ENCODE measurements at regions not wholly inside any gene's neighbourhood (a gene's known extent, or its start where the extent isn't known, plus 50 kb on each side); places are given as distances from the start of the nearest gene placed in this dataset.
A peak's percentile ranks its signal among the peaks of the same experiment; 100 is the strongest.

- FAIRE-seq (no peak), DNase-seq (ENCODE audit: insufficient read length, low spot score) (no peak)
- TF ChIP-seq CTCF (IDR thresholded peaks at IDR 0.05; ENCODE audit: insufficient read depth, missing control alignments), result no peak
Observed at GRCh38 chr12:91307957-91308670, 125.5 kb upstream of the DCN start.

GRCh38 chr12:91290354-91290753 lies 107.7 kb upstream of the DCN start:
- TF ChIP-seq CTCF (IDR thresholded peaks at IDR 0.05; ENCODE audit: insufficient read depth, missing control alignments), result no peak
- DNase-seq (ENCODE audit: insufficient read length, low spot score) (no peak), FAIRE-seq (no peak)

DNA sequence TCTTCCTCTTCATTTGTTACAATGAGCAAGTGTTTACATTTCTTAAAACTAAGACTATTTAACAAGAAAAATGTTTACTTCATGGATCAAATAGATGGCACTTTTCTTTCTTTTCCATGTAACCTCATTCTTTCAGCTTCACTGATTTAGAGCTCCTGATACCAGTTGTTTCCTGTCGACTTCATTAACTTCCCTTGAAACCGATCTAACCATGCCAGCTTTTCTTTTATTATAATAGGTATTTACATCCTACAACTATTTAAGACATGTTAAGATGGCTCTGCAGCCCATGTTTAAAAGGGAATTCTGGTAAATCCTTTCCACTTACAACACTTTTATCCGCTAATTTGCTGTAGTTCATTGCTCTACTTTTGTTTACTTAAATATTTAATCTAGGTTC lies 107.3 kb upstream of the DCN start:
- no peak for TF ChIP-seq CTCF (IDR thresholded peaks at IDR 0.05; ENCODE audit: insufficient read depth, missing control alignments)
- DNase-seq (ENCODE audit: insufficient read length, low spot score) (no peak), FAIRE-seq (no peak)

DNA sequence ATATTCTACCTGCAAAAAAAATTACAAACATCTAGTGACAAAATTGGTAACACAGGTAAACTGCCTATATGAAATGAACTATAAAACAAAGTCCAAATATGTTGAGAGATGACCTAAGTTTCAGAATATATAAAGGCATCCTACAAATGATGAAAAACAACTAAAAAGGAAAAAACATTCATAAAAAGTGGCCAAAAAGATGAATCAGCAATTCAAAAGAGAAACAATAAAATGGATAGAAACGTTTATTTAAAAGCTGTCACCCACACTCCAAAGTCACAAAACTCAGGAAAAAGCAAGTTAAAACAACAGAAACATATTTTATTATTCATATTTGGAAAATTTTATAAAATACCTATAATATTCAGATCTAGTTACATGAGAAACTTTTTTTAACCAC lies 106.5 kb upstream of the DCN start:
- DNase-seq (ENCODE audit: insufficient read length, low spot score) (no peak), FAIRE-seq (no peak)
- no peak for TF ChIP-seq CTCF (IDR thresholded peaks at IDR 0.05; ENCODE audit: insufficient read depth, missing control alignments)

DNA sequence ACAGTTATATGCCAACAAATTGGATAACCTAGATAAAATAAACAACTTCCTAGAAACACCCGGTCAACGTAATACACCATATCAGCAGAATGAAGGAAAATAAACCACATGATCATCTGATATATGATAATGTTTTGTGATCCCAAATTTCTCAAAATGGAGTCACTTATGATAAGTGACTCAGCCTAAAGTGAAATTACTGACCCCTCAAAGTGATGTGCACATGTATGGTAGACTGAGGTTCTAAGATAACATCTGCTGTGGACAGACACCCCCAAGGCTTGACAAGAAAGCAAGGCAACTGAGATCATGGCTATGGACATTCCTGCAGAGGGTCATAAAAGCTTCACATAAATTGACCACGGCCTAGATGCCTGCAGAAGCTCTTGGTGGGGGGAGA lies 105.1 kb upstream of the DCN start:
- no peak for DNase-seq (ENCODE audit: insufficient read length, low spot score)
- no peak for TF ChIP-seq CTCF (IDR thresholded peaks at IDR 0.05; ENCODE audit: insufficient read depth, missing control alignments)
- FAIRE-seq, result no peak

- TF ChIP-seq CTCF (IDR thresholded peaks at IDR 0.05; ENCODE audit: insufficient read depth, missing control alignments), result no peak
- DNase-seq (ENCODE audit: insufficient read length, low spot score), result no peak
- no peak for FAIRE-seq
Observed at GRCh38 chr12:91278126-91278525, 95.5 kb upstream of the DCN start.

DNA sequence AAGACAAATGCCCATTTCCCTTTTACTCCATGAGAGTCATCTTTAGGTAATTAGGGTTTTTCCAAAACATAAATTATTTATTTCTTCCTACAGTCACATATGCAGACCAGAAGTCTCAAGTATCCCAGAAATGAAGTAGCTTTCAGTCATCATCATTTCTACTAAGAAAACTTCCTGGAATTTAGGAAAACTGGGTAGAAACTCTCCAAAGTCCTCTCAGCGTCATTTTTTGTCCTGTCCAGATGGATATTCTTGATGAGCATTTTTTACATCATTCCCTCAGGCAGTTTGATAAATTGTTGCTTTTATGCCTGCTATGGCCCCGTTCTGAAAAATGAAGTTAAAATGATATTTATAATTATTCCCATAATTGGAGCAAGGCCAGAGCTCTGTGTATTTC lies 93.9 kb upstream of the DCN start:
- peak; percentile 46 for FAIRE-seq
- TF ChIP-seq CTCF (IDR thresholded peaks at IDR 0.05; ENCODE audit: insufficient read depth, missing control alignments), result no peak
- DNase-seq (ENCODE audit: insufficient read length, low spot score), result no peak

Data from D721Med (cell line).